Activated T-cell treated with anti-CD3 and anti-CD28 coated beads for 1 hour (primary cell): ENCODE measurements at regions not wholly inside any gene's neighbourhood (a gene's known extent, or its start where the extent isn't known, plus 50 kb on each side); places are given as distances from the start of the nearest gene placed in this dataset.
"Not testable (repeated sequence)": the region's sequence is repeated elsewhere in the genome, so short reads cannot be mapped to it uniquely, and the experiment has no call there.

ENCODE experiments used
- DNase-seq: peaks from one replicate; pipeline ENCODE4 v3.0.0-alpha.2; 2020; ENCODE audit warnings: low read depth

DNA sequence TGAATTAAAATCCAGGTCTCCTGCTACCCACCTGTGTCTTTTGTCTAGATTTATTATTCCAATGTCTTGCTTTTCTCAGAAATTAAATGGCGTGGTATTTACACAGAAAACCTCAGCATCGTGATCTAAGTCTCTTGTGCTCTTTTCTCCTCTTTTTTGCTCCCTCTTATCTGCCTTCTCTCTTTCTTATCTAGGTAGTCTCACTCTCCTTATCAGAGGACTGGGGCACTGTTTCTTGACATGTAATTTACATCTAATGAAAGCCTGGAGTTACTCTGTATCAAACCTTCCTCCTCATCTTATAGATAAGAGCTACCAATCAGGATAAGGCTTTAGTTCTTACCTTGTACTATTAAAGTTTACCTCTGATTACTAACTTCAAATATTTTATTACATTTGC lies 933.8 kb downstream of the TLE1 start:
- DNase-seq: no peak

DNA sequence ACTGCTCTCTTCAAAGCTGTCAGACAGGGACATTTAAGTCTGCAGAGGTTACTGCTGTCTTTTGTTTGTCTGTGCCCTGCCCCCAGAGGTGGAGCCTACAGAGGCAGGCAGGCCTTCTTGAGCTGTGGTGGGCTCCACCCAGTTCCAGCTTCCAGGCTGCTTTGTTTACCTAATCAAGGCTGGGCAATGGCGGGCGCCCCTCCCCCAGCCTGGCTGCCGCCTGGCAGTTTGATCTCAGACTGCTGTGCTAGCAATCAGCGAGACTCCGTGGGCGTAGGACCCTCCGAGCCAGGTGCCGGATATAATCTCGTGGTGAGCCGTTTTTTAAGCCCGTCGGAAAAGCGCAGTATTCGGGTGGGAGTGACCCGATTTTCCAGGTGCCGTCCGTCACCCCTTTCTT lies 942.3 kb downstream of the TLE1 start:
- not testable (repeated sequence) for DNase-seq

GRCh38 chr9:80732506-80732905 lies 956.8 kb downstream of the TLE1 start:
- no peak for DNase-seq

DNA sequence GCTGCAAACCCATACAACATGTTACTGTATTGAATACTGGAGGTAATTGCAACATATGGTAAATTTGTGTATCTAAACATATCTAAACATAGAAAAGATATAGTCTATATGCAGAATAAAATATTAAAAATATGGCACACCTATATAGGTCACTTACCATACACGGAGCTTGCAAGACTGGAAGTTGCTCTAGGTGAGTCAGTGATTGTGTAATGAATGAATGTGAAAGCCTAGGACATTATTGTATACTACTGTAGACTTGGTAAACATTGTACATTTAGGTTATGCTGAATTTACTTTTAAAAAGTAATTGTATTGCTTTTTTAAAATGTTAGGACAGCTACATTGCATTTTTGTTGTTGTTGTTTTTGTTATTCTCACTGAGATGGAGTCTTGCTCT lies 968.8 kb downstream of the TLE1 start:
- no peak for DNase-seq

GRCh38 chr9:80707120-80707519 lies 982.2 kb downstream of the TLE1 start:
- DNase-seq: no peak

DNA sequence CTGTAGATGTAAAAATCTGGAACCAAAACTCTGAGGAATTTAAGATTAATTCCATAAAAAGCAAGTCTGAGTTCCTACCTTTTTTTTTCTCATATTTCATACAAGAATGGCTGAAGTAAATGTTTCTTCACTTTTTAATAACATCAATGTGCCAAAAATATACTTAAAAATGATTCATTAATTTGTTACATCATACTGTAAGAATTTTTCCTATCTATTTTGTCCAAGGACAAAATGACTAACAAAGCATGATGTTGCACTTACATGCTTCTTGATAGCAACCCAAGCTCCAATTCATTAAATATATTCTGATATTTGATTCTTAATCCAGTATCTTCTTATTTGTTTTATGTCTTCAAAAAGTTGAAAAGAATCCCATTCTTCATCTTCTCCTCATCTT lies 988.3 kb downstream of the TLE1 start:
- no peak for DNase-seq

DNA sequence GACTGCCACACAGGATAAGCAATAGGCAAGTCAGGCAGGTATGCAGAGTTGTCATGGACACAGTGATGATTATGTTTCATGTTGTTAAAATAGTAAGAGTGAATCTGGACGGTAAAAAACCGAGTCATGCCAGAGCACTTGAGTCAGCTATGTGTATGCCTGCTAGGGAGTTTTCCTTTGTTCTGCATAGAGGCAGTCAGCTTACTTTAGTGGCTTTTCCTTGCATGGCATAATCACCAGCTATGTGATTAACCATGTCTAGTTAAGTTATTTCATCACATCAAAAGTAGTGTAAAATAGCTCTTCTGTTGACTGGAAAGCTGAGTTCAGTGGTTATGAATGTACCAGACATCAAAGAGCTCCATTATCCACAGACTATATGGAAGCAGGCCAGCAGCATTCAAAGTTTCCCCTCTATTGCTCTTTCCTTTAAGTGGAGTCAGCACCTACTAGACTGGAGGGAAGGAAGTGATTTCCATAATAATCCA lies 989.8 kb downstream of the TLE1 start:
- no peak for DNase-seq

DNA sequence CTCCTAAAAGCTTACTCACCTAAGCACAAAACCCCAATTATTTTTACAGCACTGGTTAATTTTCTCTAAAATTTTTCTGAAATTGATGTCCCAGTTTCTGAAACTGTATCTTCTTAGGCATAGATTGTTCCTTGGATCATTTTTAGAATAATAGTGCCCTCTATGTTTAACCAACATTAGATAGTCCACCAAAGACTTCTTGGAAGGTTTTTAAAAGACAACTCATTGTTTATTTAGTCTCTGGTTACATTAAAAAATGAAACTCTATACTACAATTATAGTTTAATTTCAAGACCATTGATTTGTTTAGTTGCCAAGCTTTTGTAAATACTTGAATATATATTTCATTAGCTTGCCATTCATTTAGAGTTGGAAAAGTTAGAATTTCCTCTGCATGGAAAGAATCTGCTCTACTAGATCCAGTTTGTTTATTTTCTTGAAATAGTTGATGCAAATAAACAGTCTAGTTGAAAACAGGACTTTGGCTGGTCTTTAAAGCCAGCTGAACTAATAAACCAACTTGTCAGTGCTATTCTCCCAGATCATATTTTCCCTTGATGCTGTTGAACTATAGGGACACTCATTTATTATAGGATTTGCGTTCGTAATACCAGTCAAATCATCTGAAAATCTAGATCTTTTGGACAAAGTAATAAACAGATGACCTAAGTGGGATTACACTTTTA lies 990.5 kb downstream of the TLE1 start:
- DNase-seq: no peak

DNA sequence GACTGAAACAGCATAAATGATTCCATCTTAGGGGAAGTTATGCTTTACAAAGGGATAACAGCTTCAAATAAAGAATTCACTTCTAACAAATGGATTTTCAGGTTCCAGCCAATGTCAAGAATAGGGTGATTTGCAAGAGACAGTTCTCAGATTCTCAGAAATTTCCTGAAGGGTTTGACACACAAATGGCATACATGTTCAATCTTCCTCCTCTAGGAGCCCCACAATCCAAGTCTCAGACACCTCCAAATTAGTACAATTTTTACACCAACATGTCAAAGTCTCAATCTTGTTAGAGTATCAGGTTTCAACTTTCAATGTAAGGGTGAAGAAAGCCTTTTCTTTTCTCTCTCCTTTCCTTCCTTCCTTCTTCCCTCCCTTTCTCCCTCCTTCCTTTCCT lies 996.6 kb downstream of the TLE1 start:
- DNase-seq: no peak

DNA sequence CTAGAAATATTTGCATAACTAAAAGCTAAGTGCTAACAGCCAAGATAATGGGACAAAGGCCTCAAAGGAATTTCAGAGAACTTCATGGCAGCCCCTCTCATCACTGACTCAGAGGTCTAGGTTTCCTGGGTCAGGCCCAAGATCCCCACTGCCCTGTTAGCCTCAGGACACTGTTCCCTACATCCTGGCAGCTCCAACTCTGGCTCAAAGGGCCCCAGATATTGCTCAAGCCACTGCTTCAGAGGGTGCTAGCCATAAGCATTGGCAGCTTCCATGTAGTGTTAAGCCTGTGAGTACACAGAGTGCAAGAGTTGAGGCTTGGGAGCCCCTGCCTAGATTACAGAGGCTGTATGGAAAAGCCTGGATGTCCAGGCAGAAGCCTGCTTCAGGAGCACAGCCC lies 998.1 kb downstream of the TLE1 start:
- DNase-seq: no peak

DNA sequence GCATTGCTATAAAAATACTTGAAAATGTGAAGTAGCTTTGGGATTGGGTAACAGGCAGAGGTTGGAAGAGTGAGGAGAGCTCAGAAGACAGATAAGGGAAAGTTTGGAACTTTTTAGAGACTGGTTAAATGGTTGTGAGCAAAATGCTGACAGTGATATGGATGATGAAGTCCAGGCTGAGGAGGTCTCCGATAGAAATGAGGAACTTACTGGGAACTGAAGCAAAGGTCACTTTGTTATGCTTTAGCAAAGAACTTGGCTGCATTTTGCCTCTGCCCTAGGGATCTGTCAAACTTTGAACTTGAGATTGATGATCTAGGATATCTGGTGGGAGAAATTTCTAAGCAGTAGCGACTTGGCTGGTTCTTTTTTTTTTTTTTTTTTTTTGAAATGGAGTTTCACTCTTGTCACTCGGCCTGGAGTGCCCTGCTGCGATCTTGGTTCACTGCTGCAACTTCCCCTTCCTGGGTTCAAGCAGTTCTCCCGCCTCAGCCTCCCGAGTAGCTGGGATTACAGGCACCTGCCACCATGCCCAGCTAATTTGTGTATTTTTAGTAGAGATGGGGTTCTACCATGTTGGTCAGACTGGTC lies 998.9 kb downstream of the TLE1 start:
- DNase-seq: no peak

- DNase-seq: no peak
Measured at GRCh38 chr9:80679916-80680315, 1009.4 kb downstream of the TLE1 start.

- no peak for DNase-seq
Measured at GRCh38 chr9:80678906-80679305, 1010.4 kb downstream of the TLE1 start.

DNA sequence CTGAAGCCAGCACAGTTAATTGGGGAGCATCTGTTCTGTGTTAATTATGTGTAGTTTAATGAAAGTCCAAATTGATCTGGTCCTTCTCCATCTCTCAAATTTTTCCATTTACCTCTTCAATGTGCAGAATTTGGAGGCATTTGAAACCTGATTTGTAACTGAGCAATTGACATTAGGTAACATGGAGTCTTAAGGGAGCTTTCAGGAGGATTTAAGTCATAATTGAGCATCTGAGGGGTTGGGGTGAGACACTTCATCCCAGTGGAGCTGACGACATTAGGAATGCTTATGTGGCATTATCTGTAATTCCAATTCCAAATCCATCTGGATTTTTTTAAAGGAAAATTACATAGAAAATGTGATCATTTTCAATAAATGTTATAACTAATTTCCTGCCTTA lies 1015.9 kb downstream of the TLE1 start:
- DNase-seq: no peak

DNA sequence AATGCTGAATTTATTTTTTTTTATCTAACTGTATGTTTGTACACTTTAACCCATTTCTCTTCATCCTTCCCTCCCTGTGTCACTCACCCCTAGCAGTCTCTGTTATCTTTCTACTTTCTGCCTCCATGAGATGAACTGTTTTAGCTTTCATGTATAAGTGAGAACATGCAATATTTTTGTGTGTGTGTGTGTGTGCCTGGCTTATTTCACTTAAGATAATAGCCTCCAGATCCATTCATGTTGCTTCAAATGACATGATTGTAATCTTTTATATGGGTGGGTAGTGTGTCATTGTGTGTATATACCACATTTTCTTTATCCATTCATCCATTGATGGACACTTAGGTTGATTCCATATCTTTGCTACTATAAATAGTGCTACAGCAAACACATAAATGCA lies 1023.9 kb downstream of the TLE1 start:
- DNase-seq: no peak

DNA sequence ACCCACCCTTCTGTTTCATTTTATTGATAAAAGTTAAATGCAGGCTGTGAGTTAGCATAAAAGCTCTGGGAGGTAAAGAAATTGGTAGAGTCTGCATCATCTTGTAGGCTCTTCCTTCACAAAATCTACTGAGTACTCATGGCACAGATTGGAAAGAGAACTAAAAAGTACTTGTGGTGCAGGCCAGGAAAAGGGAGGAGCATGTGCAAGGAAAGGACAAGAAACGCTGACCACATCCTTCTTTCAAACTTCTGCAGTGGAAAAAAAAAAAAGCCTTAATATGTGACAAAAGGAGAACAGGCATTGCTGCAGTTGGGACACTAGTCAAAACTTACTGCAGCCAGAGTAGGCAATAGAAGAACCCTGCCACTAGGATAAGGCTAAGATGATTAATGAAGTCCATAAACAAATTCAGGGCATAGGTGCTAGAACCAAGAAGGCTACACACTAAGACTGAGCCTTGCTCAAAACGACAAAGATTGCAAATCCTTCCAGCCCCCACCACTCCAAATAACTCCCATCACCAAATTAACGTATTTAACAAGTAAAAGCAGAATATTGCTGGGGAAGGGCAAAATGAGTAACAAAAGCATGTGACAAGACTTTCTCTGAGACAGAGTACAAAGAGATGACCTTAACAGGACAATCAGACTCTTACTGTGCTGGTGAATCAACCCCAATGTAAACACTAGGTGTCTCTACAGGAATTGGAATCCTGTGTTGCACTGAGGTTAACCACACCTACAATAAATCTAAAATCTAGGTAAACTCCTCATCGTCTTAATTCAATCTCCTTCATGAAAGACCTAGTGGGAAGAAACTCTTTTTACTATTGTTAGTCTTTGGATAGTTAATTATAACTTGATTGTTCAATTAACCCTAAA lies 1024.8 kb downstream of the TLE1 start:
- no peak for DNase-seq

GRCh38 chr9:80659751-80660150 lies 1029.6 kb downstream of the TLE1 start:
- not testable (repeated sequence) for DNase-seq

DNA sequence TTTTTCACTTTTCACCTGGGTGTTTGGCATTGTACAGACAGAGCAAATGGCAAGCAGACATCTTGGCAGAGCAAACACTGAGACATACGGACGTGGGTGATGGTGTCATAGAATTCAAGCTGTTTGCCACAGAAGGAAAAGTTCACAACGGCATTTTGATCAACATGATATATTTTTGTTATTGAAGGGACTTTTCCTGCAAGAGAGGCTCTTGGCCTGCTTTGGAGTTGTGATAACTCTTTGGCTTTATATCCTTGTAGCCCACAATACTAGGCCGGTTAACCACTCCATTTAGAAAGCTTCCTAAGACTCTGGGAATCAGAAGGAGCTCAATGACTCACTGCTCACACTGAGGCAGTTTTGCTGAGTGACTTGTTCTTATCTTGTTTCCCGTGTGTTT lies 1038.3 kb downstream of the TLE1 start:
- DNase-seq: no peak

GRCh38 chr9:80649496-80649895 lies 1039.9 kb downstream of the TLE1 start:
- no peak for DNase-seq

- DNase-seq: no peak
Measured at GRCh38 chr9:80649001-80649420, 1040.3 kb downstream of the TLE1 start.

GRCh38 chr9:80648336-80648735 lies 1041.0 kb downstream of the TLE1 start:
- DNase-seq: no peak

DNA sequence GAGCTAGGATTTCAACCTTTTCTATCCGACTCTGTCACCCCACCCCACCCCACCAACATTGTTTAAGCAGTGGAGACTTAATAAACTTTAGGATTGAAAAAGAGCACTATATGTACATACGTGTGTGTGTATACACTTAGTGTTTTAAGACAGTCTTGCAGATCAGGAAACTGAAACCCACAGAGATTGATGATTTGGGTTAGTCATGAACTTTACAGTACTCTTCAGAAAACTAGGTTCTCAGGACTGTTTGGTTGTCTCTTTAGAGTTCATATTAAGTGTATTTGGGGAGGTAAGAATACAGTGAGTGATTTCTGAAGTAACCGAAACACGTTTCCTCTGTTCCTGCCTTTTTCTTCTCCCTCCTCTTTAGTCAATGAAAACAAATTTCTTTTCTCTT lies 1043.1 kb downstream of the TLE1 start:
- no peak for DNase-seq

DNA sequence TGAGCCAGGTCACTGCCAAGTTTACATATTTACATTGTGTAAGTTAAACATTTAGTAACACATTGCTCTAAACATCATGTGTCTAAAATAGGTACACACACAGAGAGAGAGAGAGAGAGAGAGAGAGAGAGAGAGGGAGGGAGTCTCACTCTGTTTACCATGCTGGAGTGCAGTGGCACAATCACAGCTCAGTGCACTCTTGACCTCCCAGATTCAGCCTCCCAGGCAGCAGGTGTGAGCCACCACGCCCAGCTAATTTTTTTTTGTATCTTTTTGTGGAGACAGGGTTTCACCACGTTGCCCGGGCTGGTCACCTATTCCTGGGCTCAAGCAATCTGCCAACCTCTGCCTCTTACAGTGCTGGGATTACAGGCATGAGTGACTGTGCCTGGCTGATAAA lies 1045.3 kb downstream of the TLE1 start:
- no peak for DNase-seq
